ENCODE measurements at regions not wholly inside any gene's neighbourhood (a gene's known extent, or its start where the extent isn't known, plus 50 kb on each side); places are given as distances from the start of the nearest gene placed in this dataset.

DNA sequence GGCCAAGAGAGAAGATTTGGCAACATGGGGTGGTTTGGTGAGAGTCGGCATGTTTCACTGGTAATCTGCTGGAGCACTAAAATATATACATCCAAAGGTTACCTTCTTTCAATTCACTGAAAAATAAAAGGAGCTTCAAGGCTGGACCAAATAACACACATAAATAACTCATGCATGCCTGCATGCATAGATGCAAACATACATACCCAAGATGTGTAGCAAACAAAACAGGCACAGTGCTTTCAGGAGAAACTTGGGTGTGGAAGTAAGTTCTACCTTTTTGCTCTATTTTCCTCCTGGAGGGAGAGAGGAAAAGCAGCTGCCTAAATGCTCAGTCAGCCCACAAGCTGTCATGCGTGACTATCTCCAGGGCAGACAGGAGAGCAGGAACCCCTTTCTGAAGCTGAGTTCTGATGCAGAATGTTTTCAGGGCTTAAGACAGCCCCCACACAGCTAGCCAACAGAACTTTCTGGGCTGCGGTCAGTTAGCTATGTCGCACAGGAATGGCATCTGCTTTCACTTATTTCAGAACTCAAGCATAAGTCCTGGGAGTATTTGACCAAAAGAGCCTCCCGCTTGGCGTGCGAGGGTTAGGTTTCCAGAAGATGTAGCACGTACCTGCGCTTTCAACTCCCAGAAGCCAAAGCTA lies 166.2 kb downstream of the TOMM20 start (continued):
- TF ChIP-seq HDAC3 (IDR thresholded peaks at IDR 0.05; ENCODE audit: borderline replicate concordance, partially characterized antibody) (no peak), KAT7 (CRISPR knock-in tag; IDR thresholded peaks at IDR 0.05; ENCODE audit: borderline replicate concordance) (no peak), SRSF7 (optimal IDR thresholded peaks at IDR 0.05; ENCODE audit: low read depth, low read length) (no peak), PRPF4 (IDR thresholded peaks at IDR 0.05; ENCODE audit: insufficient read depth, low read depth, low read length, poor library complexity, severe bottlenecking) (no peak), TFAM (CRISPR knock-in tag; conservative IDR thresholded peaks at IDR 0.05) (no peak), LCOR (CRISPR knock-in tag; IDR thresholded peaks at IDR 0.05) (no peak), NFYB (IDR thresholded peaks at IDR 0.05; ENCODE audit: extremely low read depth, insufficient read length) (no peak), KDM5B (IDR thresholded peaks at IDR 0.05; ENCODE audit: insufficient replicate concordance, low read depth, low read length) (no peak), SAFB2 (IDR thresholded peaks at IDR 0.05; ENCODE audit: borderline replicate concordance, low read depth, low read length, severe bottlenecking) (no peak), TFE3 (CRISPR knock-in tag; IDR thresholded peaks at IDR 0.05) (no peak), ZNF174 (CRISPR knock-in tag; IDR thresholded peaks at IDR 0.05) (no peak), L3MBTL2 (IDR thresholded peaks at IDR 0.05) (no peak), ZNF197 (CRISPR knock-in tag; IDR thresholded peaks at IDR 0.05; ENCODE audit: low read depth) (no peak), CREB3L1 (IDR thresholded peaks at IDR 0.05; ENCODE audit: borderline replicate concordance, low read depth) (no peak), ILK (tag; IDR thresholded peaks at IDR 0.05; ENCODE audit: borderline replicate concordance, low read depth) (no peak), RAD21 (CRISPR knock-in tag; conservative IDR thresholded peaks at IDR 0.05 in 1 of 2, IDR thresholded peaks at IDR 0.05 in 1 of 2) (no peak; a peak in 1 of 4 replicates), HDAC2 (IDR thresholded peaks at IDR 0.05) (no peak), EHMT2 (IDR thresholded peaks at IDR 0.05) (no peak), FOXO4 (CRISPR knock-in tag; IDR thresholded peaks at IDR 0.05) (no peak), PPARD (CRISPR knock-in tag; IDR thresholded peaks at IDR 0.05) (no peak), NCOA1 (IDR thresholded peaks at IDR 0.05; ENCODE audit: low read depth) (peak; percentile 51), ZNF717 (CRISPR knock-in tag; IDR thresholded peaks at IDR 0.05) (no peak), MCM3 (IDR thresholded peaks at IDR 0.05) (no peak), SMARCE1 (IDR thresholded peaks at IDR 0.05) (no peak; the same call in none of the 2 replicates)
- TF ChIP-seq, protein P1, sequence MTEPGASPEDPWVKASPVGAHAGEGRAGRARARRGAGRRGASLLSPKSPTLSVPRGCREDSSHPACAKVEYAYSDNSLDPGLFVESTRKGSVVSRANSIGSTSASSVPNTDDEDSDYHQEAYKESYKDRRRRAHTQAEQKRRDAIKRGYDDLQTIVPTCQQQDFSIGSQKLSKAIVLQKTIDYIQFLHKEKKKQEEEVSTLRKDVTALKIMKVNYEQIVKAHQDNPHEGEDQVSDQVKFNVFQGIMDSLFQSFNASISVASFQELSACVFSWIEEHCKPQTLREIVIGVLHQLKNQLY (CRISPR knock-in tag; conservative IDR thresholded peaks at IDR 0.05) = no peak

All from K562 (cell line).